ENCODE measurements at regions not wholly inside any gene's neighbourhood (a gene's known extent, or its start where the extent isn't known, plus 50 kb on each side); places are given as distances from the start of the nearest gene placed in this dataset.

DNA sequence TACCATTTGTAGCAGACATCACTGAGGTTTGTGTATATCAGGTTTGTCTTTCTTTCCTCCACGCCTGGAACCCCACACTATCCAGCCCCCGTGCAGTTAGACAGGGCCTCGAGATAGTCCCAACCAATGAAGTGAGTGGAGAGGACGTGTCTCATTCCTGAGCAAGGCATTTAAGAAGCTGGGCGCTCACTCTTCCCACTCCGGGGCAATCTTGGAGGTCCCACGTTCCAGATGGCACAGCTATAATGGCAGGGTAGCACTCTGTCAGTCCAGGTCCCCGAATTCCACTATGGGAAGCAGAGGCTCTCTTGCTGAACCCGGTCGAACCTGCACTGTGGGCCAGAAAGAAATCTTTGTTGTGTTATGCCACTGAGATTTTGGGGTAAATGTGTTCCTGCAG lies 57.3 kb upstream of the CSF3R start:
- Histone ChIP-seq H4K20me1 (ENCODE audit: insufficient read depth, low read length) (no peaks in the 10 kb centered on the region), H3K36me3 (replicated peaks; ENCODE audit: insufficient read depth, low read length) (no peaks in the 10 kb centered on the region), H3F3A (ENCODE audit: insufficient read depth, low read length) (no peaks in the 10 kb centered on the region), H2AFZ (ENCODE audit: low read length) (no peak overlapping the region), H3K4me1 (ENCODE audit: low read length) (no peaks in the 10 kb centered on the region), H3K9me2 (replicated peaks; ENCODE audit: insufficient read depth, low read length) (no peaks in the 10 kb centered on the region), H3K4me3 (ENCODE audit: low read length) (no peak overlapping the region), H3K79me2 (ENCODE audit: low read length) (no peaks in the 10 kb centered on the region), H3K27me3 (replicated peaks; ENCODE audit: insufficient read depth, low read length) (peaks cover 75% of the 10 kb centered on the region), H3K9me3 (replicated peaks; ENCODE audit: insufficient read depth, low read length) (no peaks in the 10 kb centered on the region), H3K4me2 (ENCODE audit: low read depth, low read length) (no peak overlapping the region), H3K27ac (ENCODE audit: low read length) (no peak overlapping the region), H3K9ac (ENCODE audit: low read length) (no peak overlapping the region)
- no peak for TF ChIP-seq EZH2 (optimal IDR thresholded peaks at IDR 0.05; ENCODE audit: low read depth, low read length)
- no peak for TF ChIP-seq EZH2phosphoT487 (IDR thresholded peaks at IDR 0.05; ENCODE audit: low read length)
- TF ChIP-seq CTCF (IDR thresholded peaks at IDR 0.05; ENCODE audit: low read length), result no peak
- DNase-seq, result no peak

GRCh38 chr1:36539526-36539925 lies 56.8 kb upstream of the CSF3R start:
- Histone ChIP-seq H4K20me1 (ENCODE audit: insufficient read depth, low read length) (no peaks in the 10 kb centered on the region), H3K36me3 (replicated peaks; ENCODE audit: insufficient read depth, low read length) (no peaks in the 10 kb centered on the region), H3K9ac (ENCODE audit: low read length) (no peak overlapping the region), H3K4me3 (ENCODE audit: low read length) (no peak overlapping the region), H2AFZ (ENCODE audit: low read length) (no peak overlapping the region), H3F3A (ENCODE audit: insufficient read depth, low read length) (no peaks in the 10 kb centered on the region), H3K79me2 (ENCODE audit: low read length) (no peaks in the 10 kb centered on the region), H3K4me2 (ENCODE audit: low read depth, low read length) (no peak overlapping the region), H3K9me2 (replicated peaks; ENCODE audit: insufficient read depth, low read length) (no peaks in the 10 kb centered on the region), H3K4me1 (ENCODE audit: low read length) (no peaks in the 10 kb centered on the region), H3K27ac (ENCODE audit: low read length) (no peak overlapping the region), H3K27me3 (replicated peaks; ENCODE audit: insufficient read depth, low read length) (peaks cover 80% of the 10 kb centered on the region), H3K9me3 (replicated peaks; ENCODE audit: insufficient read depth, low read length) (no peaks in the 10 kb centered on the region)
- DNase-seq, result no peak
- TF ChIP-seq EZH2 (optimal IDR thresholded peaks at IDR 0.05; ENCODE audit: low read depth, low read length), result no peak

DNA sequence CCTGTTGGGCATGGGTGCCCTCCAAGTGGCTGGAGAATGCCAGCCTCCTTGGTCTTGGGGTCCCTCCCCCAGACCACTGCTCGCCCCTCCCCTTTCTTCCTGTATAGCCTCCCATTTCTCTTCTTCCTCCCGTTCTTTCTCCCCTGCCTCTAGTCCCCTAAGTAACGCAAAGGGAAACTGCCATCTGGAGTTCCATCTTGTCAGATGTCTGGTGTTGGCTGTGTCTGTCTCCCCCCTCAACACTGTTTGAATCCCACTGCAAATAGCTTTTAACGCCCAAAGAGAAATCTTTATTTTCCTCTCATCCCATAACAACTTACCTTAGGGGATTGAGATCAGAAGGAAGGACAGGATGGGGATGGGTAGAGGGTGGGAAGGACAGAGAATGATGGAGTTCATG lies 55.3 kb upstream of the CSF3R start:
- no peak overlapping the region for H3K9ac ChIP-seq (ENCODE audit: low read length)
- peaks cover 89% of the 10 kb centered on the region for H3K27me3 ChIP-seq (replicated peaks; ENCODE audit: insufficient read depth, low read length)
- no peaks in the 10 kb centered on the region for H3K9me2 ChIP-seq (replicated peaks; ENCODE audit: insufficient read depth, low read length)
- H3K4me1 ChIP-seq (ENCODE audit: low read length), result no peaks in the 10 kb centered on the region
- H3K4me2 ChIP-seq (ENCODE audit: low read depth, low read length), result no peak overlapping the region
- H4K20me1 ChIP-seq (ENCODE audit: insufficient read depth, low read length), result no peaks in the 10 kb centered on the region
- H3K9me3 ChIP-seq (replicated peaks; ENCODE audit: insufficient read depth, low read length), result no peaks in the 10 kb centered on the region
- no peak overlapping the region for H3K27ac ChIP-seq (ENCODE audit: low read length)
- DNase-seq, result no peak
- H2AFZ ChIP-seq (ENCODE audit: low read length), result no peak overlapping the region
- H3K36me3 ChIP-seq (replicated peaks; ENCODE audit: insufficient read depth, low read length), result no peaks in the 10 kb centered on the region
- TF ChIP-seq EZH2phosphoT487 (IDR thresholded peaks at IDR 0.05; ENCODE audit: low read length), result no peak
- no peak for TF ChIP-seq EZH2 (optimal IDR thresholded peaks at IDR 0.05; ENCODE audit: low read depth, low read length)
- H3K4me3 ChIP-seq (ENCODE audit: low read length), result no peak overlapping the region
- H3K79me2 ChIP-seq (ENCODE audit: low read length), result no peaks in the 10 kb centered on the region
- H3F3A ChIP-seq (ENCODE audit: insufficient read depth, low read length), result no peaks in the 10 kb centered on the region

DNA sequence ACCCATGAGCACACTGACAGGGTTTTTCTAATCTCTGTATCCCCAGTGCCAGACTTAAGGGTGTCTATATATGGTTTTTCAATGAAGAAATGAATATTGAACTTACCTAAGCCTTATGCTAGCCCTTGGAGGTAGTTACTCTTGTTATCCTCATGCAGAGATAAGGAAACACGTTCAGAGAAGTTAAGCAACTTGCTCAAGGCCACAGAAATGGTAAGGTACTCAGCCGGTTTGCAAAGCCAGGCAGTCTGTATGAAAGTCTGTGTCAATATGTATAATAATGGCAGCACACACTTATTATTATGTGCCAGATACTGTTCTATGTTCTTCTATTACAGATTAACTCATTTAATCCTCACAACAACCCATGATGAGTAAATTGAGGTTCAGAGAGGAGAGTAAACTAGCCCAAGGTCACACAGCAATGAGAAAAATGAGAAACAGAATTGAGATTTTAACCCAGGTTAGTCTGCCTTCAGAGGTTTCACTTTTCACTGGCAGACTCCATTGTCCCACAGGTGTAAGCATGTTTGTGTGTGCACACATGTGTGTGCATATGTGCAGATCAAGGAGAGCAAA lies 54.6 kb upstream of the CSF3R start:
- no peak overlapping the region for H3K4me3 ChIP-seq (ENCODE audit: low read length)
- no peak overlapping the region for H2AFZ ChIP-seq (ENCODE audit: low read length)
- DNase-seq, result no peak
- H3K36me3 ChIP-seq (replicated peaks; ENCODE audit: insufficient read depth, low read length), result no peaks in the 10 kb centered on the region
- H3K4me2 ChIP-seq (ENCODE audit: low read depth, low read length), result no peak overlapping the region
- peaks cover 89% of the 10 kb centered on the region for H3K27me3 ChIP-seq (replicated peaks; ENCODE audit: insufficient read depth, low read length)
- no peaks in the 10 kb centered on the region for H3K9me2 ChIP-seq (replicated peaks; ENCODE audit: insufficient read depth, low read length)
- no peaks in the 10 kb centered on the region for H3K4me1 ChIP-seq (ENCODE audit: low read length)
- H3K9ac ChIP-seq (ENCODE audit: low read length), result no peak overlapping the region
- no peaks in the 10 kb centered on the region for H3K9me3 ChIP-seq (replicated peaks; ENCODE audit: insufficient read depth, low read length)
- H3K27ac ChIP-seq (ENCODE audit: low read length), result no peak overlapping the region
- H4K20me1 ChIP-seq (ENCODE audit: insufficient read depth, low read length), result no peaks in the 10 kb centered on the region
- TF ChIP-seq EZH2 (optimal IDR thresholded peaks at IDR 0.05; ENCODE audit: low read depth, low read length), result no peak
- no peak for TF ChIP-seq EZH2phosphoT487 (IDR thresholded peaks at IDR 0.05; ENCODE audit: low read length)
- TF ChIP-seq CTCF (IDR thresholded peaks at IDR 0.05; ENCODE audit: low read length), result no peak
- H3F3A ChIP-seq (ENCODE audit: insufficient read depth, low read length), result no peaks in the 10 kb centered on the region
- H3K79me2 ChIP-seq (ENCODE audit: low read length), result no peaks in the 10 kb centered on the region
